ENCODE measurements at regions not wholly inside any gene's neighbourhood (a gene's known extent, or its start where the extent isn't known, plus 50 kb on each side); places are given as distances from the start of the nearest gene placed in this dataset.

GRCh38 chr13:73898899-73899298 lies 235.3 kb downstream of the KLF12 start:
- DNase-seq (ENCODE audit: low read depth in 2 of 2) = no peak

GRCh38 chr13:73898276-73898675 lies 235.9 kb downstream of the KLF12 start:
- no peak for DNase-seq (ENCODE audit: low read depth in 2 of 2)

GRCh38 chr13:73894995-73895571 lies 239.1 kb downstream of the KLF12 start:
- DNase-seq (ENCODE audit: low read depth in 2 of 2) = no peak

- DNase-seq (ENCODE audit: low read depth in 2 of 2) = no peak
These were observed 240.4 kb downstream of the KLF12 start for GRCh38 chr13:73893833-73894232.

- DNase-seq (ENCODE audit: low read depth in 2 of 2) = no peak
These were observed 242.4 kb downstream of the KLF12 start for GRCh38 chr13:73891805-73892204.

GRCh38 chr13:73883162-73883561 lies 251.0 kb downstream of the KLF12 start:
- no peak for DNase-seq (ENCODE audit: low read depth in 2 of 2)

- no peak for DNase-seq (ENCODE audit: low read depth in 2 of 2)
These were observed 253.8 kb downstream of the KLF12 start for GRCh38 chr13:73880365-73880764.

GRCh38 chr13:73879346-73880015 lies 254.7 kb downstream of the KLF12 start:
- no peak for DNase-seq (ENCODE audit: low read depth in 2 of 2)

GRCh38 chr13:73877399-73877798 lies 256.8 kb downstream of the KLF12 start:
- DNase-seq (ENCODE audit: low read depth in 2 of 2) = no peak

GRCh38 chr13:73876323-73876722 lies 257.9 kb downstream of the KLF12 start:
- DNase-seq (ENCODE audit: low read depth in 2 of 2) = no peak

- no peak for DNase-seq (ENCODE audit: low read depth in 2 of 2)
These were observed 260.0 kb downstream of the KLF12 start for GRCh38 chr13:73873940-73874830.

GRCh38 chr13:73872397-73872796 lies 261.8 kb downstream of the KLF12 start:
- no peak for DNase-seq (ENCODE audit: low read depth in 2 of 2)

GRCh38 chr13:73870970-73871935 lies 263.0 kb downstream of the KLF12 start:
- DNase-seq (ENCODE audit: low read depth in 2 of 2) = no peak

- no peak for DNase-seq (ENCODE audit: low read depth in 2 of 2)
These were observed 264.0 kb downstream of the KLF12 start for GRCh38 chr13:73870036-73870741.

- no peak for DNase-seq (ENCODE audit: low read depth in 2 of 2)
These were observed 269.2 kb downstream of the KLF12 start for GRCh38 chr13:73865027-73865426.

- DNase-seq (ENCODE audit: low read depth in 2 of 2) = no peak
These were observed 273.1 kb downstream of the KLF12 start for GRCh38 chr13:73861136-73861535.

- no peak for DNase-seq (ENCODE audit: low read depth in 2 of 2)
These were observed 273.7 kb downstream of the KLF12 start for GRCh38 chr13:73860501-73860900.

GRCh38 chr13:73859841-73860240 lies 274.4 kb downstream of the KLF12 start:
- no peak for DNase-seq (ENCODE audit: low read depth in 2 of 2)

- DNase-seq (ENCODE audit: low read depth in 2 of 2) = no peak
These were observed 277.1 kb downstream of the KLF12 start for GRCh38 chr13:73857106-73857505.

GRCh38 chr13:73851104-73851503 lies 283.1 kb downstream of the KLF12 start:
- no peak for DNase-seq (ENCODE audit: low read depth in 2 of 2)

All from stimulated activated CD8-positive, alpha-beta memory T cell treated with anti-CD3 and anti-CD28 coated beads, Interleukin-7, amount 100 ng/mL, for 1 hour (primary cell).